Hematopoietic multipotent progenitor cell treated with erythropoietin and hydrocortisone succinate and interleukin-3 and kit ligand, for 4 days (in vitro differentiated cells): ENCODE measurements at regions not wholly inside any gene's neighbourhood (a gene's known extent, or its start where the extent isn't known, plus 50 kb on each side); places are given as distances from the start of the nearest gene placed in this dataset.

Source experiments
- DNase-seq: peaks from one replicate; pipeline ENCODE4 v3.0.0-alpha.2; 2015

GRCh38 chr16:54506741-54507500, 220.3 kb upstream of the IRX3 start:
- no peak for DNase-seq

DNA sequence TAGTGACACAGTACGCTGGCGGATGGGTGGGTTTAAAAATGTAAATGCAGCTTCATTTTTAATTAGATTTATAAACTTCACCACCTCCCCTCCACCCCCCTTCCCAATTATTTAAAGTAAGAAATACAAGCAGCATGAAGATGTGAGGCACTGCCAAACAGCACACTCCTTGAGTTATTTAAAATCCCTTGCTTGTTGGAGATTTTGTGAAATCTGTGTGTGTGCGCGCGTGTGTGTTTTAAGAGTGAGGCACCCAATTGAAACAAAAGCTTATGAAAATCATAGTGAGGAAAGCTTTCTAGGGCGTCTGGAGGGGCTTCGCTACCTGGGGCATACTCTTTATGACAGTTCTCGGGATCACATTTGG, 219.6 kb upstream of the IRX3 start:
- no peak for DNase-seq

DNA sequence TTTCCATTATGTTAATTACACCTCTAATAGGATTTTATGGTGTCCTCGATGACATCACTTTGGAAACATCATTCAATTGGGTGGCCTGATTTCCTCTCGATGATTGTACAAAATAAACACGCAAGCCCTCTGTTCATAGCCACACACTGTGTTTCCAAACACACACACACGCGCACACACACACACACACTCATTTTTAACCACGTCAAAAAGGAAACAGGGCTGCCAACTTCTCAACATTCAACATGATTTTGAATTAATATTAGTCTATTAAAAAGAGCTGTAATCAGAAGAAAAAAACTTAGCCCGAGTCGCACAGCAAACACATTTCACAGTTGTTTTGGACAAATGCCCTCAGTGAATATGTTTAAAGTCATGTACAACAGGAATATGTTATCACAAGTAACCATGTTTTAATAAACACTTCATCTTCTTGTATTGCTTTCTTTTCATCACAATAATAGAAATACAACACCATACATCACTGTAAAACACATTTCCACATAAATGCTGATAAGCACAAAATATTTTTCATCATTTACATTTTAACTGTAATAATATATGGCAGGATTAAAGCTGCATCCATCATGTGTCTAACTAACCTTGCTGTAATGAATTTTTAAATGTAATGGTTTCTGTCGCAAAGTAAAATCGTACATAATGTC, 219.1 kb upstream of the IRX3 start:
- no peak for DNase-seq

DNA sequence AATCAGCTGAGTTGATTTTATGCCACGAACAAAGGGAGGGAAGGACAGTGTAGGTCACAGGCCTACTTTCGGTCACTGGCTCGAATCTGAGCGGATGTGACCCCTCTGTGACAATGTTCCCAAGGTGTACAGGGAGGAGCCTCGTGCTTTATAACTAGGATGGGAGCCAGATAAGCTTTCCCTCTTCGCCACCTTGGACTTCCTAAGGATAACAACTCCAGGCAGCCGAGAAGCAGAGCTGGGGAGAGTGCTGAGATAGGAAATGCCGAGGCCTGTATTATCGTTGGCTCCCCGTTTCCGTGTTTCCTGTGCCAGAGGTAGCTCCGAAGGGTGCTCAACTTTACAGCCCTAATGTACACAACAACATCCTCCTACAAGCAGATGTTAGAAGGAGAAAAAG, 217.8 kb upstream of the IRX3 start:
- DNase-seq = no peak

- no peak for DNase-seq
Observed at GRCh38 chr16:54503856-54504219, 217.3 kb upstream of the IRX3 start.

DNA sequence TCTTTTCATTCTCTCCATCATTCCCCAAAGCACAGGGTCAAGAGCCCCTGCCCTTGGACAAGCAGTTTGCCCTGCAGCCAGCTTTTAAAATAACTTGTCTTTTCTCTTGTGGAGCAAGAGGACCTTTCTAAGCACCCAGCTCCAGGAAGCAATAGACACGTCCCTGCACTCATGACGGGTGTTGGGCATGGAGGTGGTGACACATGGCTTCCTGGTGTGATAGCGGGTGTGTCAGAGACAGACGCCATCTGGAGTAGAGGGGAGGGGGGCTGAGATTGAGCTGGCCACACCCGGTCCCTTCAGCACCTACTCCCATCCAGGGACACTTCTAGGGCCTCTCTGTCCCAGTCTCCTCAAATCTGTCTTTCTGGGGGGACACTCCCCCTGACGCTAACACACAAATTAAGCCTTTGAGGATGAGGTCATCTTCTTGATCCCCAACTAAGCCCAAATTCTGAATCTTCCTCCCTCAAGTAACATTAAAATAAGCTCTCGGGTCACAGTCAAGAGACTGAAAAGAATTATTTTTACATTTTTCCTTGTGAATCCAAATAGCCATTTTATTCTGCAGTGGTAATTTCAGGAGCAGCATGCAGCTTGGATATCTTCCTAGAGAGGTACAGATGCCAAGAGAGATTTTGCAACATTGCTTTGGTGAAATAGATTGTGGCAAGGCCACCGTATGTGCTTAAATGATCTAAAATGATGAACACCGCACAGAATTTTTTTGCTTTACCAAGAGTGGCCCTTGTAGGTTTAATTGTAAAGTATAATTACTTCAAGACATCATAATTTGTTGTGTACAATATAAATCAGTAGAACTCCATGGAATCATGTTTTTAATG, 216.6 kb upstream of the IRX3 start:
- no peak for DNase-seq

DNA sequence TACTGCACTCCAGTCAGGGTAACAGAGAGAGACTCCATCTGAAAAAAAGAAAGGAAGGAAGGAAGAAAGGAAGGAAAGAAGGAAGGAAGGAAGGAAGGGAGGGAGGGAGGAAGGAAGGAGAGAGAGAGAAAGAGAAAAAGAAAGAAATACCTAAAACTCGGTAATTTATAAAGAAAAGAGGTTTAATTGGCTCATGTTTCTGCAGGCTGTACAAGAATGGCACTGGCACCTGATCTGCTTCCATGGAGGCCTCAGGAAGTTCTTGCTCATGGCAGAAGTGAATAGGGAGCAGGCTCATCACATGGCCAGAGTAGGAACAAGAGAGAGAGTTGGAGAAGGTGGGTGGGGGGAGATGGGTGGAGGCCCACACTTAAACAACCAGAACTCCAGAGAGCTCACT, 215.2 kb upstream of the IRX3 start:
- DNase-seq = no peak

DNA sequence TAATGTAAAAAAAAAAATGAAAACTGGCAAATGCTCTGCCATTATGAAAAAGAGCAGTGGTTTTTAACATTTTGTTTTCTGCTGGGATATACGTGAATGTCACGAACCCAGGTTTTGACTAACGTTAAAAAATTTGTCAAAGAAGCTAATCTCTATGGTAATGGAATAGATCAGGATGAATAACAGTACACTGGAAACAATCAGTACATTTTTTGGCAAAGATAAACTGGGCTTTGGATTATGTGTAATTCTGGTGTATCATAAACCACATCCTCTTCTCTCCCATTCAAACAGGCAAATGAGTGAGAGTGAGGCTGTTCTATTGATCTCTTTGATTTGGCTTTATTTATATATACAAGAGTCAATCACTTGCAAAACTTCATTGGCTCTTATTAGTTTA, 207.0 kb upstream of the IRX3 start:
- DNase-seq = no peak

- no peak for DNase-seq
Observed at GRCh38 chr16:54493061-54493460, 206.5 kb upstream of the IRX3 start.

DNA sequence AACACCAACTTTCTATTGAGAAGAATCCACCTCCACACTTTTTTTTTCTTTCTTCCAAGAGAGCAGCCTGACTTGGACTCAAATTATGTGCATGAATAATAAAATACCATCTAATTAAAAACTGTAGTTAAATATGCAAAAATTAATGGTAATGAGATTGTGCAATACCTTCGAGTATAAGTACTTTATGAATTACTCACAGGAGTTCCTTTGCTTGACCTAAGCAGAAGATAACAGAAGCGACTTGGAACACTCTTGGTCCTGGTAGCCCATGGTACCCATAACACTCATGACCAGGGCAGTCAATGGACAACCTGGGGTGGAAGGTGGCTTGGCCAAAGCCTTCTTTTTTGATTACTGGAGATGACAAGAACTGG, 203.5 kb upstream of the IRX3 start:
- no peak for DNase-seq

DNA sequence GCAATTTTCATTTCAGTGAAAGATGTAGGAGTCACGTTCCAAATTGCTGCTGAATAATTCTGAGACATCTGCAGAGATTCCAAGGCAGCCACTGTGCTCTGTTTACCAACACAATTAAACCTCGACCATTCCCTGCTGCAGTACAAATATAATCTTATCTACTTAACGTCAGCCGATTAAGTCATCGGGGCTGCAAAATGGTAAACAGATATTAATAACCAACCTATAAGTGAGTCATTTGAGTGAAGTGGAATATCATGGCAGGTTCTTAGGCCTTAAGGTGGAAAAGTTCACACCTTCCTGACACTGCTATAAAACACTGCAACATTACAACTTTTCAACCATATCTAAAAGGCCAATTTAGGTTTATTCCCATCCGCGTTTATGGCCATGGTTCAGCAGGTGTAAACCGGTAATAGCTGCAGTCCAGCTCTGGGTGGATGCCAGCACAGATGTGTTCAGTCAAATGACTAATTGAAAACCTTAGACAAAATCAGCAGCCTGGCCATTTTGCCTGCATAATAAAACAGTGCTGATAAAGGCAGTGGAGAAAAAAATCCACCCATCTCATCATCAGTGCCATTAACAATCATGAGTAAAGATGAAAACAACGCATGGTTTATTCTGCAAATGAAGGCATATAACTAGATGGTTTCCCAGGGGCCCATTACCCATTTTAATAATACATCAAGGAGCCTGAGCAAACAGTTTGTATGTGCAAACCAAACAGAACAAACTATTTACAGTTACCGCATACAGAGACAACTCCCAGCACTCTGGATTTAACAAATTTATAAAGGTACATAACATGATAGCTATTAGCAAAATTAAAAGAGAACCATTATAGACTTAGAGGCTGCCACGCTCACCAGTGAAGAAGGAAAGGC, 202.9 kb upstream of the IRX3 start:
- DNase-seq = no peak

DNA sequence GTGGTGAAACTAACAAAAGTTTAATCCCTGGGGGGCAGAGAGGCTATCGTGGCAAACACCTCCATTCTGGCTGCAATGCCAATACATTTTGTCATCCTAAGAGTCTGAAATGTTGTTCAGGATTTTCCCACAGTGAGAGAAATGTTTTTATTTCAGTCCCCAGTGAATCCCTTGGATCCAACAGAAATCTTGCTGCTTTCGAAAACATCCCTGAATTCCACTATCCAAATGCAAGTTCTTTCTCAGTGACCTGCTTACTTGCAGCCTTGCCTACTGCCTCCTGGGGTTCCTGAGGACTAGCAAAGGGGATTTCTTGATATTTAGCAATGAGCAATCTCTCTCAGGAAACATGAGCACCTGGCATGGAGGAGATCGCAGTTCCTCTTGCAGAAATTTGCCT, 202.1 kb upstream of the IRX3 start:
- DNase-seq = no peak

DNA sequence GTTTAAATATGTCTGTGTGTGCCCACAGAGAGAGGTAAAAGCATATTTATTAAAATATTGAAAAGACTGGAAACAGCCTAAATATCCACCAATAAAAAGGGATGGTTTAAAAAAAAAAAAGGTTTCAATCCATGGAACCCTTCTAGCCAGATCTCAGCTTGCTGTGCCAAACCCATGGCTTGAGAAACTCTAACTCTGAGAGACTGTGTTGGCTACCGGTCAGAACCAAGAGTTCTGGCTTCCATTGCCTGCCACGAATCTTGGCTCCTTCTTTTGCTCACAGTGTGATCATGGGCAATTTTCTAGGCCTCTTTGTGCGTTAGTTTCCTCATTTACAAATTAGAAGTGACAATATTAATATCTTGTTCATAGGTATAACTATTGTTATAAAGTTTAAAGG, 201.3 kb upstream of the IRX3 start:
- DNase-seq = no peak

DNA sequence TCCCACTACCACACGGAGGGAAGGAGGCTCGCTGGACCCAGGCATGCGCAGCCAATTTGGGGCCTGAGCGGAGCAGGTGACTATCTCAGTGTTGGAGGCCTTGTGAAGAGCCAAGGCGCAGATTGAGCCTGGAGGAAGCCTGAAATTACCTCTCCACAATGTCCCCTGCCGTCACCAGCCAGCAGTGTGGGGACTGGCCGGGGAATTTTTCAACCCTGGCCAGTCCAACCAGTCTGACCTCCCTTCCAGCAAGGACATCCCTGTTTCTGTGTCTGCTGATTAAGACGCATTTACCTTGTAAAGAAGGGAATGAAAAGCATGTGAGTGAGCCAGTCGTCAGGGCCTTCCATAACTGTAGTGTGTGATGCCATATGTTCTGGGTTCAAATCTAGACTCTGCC, 198.1 kb upstream of the IRX3 start:
- DNase-seq = no peak

- DNase-seq = no peak
Observed at GRCh38 chr16:54482892-54483574, 196.4 kb upstream of the IRX3 start.

- DNase-seq = no peak
Observed at GRCh38 chr16:54480429-54480828, 193.8 kb upstream of the IRX3 start.

DNA sequence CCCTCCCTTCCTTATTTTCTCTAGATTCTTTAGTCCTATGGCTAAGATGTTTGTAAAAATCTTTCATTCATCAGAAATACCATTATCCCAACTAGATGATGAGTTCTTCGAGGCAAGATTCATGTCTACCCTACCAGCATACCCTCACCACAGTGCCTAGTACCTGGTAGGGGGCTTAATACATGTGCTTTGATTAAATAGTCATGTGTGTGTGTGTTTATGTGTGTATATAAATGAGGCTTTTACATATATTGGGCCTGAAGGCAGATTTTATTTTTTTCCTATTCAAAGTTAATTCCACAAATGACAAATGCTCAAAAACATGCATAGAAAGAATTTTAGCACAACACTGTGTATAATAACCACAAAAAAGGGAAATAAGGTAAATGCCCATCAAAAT, 193.0 kb upstream of the IRX3 start:
- DNase-seq = no peak

GRCh38 chr16:54477714-54478113, 191.1 kb upstream of the IRX3 start:
- DNase-seq = no peak

GRCh38 chr16:54475019-54475601, 188.5 kb upstream of the IRX3 start:
- no peak for DNase-seq

DNA sequence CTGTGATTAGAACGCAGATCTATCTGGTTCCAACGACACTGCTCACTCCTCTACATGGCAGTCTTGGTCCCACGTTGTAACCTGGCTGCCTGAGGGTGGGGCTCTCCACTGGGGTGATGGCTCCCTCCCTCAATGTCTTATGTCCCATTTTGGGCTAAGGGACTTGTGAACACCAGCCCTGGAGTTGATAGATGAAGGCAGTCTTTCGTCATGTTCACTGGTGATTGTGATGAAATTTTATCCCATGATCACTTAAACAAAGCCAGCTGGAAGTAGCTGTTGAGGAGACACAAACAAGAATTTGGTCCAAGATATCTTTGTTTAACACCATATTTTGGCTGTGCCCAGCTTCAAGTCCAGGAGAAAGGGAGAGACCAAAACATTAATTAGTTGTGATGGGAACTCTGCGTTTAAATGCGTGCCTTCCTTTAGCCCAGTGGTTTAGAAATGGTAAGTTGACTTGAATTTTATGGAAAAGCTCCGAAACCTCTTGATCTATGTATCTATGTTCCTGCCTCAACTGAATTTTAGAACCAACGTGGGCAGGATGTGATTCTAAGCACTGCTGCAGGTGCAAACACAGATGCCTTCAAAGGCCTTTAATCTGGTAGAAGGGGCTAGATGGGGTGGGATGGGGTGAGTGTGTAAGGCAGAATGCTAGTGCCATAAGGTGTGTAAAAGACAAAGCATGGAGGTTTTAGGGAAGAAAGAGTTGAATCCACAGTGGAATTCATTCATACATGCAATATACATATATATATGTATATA, 186.8 kb upstream of the IRX3 start:
- DNase-seq = no peak

GRCh38 chr16:54467398-54467797, 180.8 kb upstream of the IRX3 start:
- DNase-seq = no peak
